ENCODE measurements at regions not wholly inside any gene's neighbourhood (a gene's known extent, or its start where the extent isn't known, plus 50 kb on each side); places are given as distances from the start of the nearest gene placed in this dataset.
"Not testable (repeated sequence)": the region's sequence is repeated elsewhere in the genome, so short reads cannot be mapped to it uniquely, and the experiment has no call there.

DNA sequence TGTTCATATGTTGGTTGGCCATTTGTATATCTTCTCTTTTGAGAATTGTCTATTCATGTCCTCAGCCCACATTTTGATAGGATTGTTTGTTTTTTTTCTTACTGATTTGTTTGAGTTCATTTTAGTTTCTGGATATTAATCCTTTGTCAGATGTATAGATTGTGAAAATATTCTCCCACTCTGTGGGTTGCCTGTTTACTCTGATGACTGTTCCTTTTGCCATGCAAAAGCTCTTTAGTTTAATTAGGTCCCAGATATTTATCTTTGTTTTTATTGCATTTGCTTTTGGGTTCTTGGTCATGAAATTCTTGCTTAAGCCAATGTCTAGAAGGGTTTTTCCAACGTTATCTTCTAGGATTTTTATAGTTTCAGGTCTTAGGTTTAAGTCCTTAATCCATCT lies 740.7 kb upstream of the FAT3 start:
- H3K4me3 ChIP-seq (ENCODE audit: low read length in 3 of 3); H3K9ac ChIP-seq (ENCODE audit: low read depth in 1 of 3, low read length in 3 of 3); H3K27ac ChIP-seq (ENCODE audit: low read depth, low read length); H3K9me3 ChIP-seq (ENCODE audit: control insufficient read depth in 3 of 3, low read length in 3 of 3); H3K27me3 ChIP-seq (ENCODE audit: control insufficient read depth in 3 of 3, insufficient read depth in 3 of 3, low read length in 3 of 3); H3K36me3 ChIP-seq (ENCODE audit: control insufficient read depth in 3 of 3, insufficient read depth in 3 of 3, low read length in 3 of 3); H3K4me1 ChIP-seq (ENCODE audit: control insufficient read depth in 3 of 3, insufficient read depth in 3 of 3, low read length in 3 of 3): not testable (repeated sequence)

DNA sequence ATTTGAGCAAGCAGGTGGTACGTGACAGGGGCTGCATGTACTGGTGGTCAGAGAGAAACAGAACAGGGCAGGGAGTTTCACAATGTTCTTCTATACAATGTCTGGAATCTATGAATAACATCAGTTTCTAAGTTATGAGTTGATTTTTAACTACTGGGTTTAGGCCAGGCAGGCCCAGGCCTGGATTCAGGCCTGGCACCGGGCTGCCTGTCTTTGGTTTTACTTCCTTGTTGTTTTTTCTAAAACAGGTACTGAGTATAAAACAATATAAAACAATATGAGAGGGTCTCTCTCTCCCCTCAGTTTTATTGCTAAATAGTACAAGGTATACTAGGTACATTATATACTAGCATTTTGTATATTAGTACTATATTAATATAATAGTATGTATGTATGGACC lies 742.7 kb upstream of the FAT3 start:
- not testable (repeated sequence) for H3K4me3 ChIP-seq (ENCODE audit: low read length in 3 of 3); H3K9ac ChIP-seq (ENCODE audit: low read depth in 1 of 3, low read length in 3 of 3); H3K36me3 ChIP-seq (ENCODE audit: control insufficient read depth in 3 of 3, insufficient read depth in 3 of 3, low read length in 3 of 3); H3K9me3 ChIP-seq (ENCODE audit: control insufficient read depth in 3 of 3, low read length in 3 of 3); H3K27me3 ChIP-seq (ENCODE audit: control insufficient read depth in 3 of 3, insufficient read depth in 3 of 3, low read length in 3 of 3); H3K27ac ChIP-seq (ENCODE audit: low read depth, low read length); H3K4me1 ChIP-seq (ENCODE audit: control insufficient read depth in 3 of 3, insufficient read depth in 3 of 3, low read length in 3 of 3)

DNA sequence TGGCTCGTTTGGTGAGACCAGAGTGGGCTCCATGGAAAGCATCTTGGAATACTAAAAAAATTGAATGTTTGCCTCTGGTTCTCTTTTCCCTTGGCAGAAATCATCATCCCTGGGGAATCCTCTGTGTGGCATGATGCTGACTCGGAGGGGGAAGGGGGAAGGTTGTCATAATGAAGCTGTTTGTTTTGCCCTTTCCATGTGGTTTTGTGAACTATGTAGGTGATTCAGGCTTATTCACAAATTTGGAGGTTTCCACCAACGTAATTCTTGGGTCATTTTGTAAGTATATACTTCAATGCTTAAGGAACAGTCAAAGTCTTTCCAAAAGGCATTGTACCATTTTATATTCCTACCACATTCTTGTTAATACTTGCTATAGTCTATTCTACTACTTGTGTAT lies 754.0 kb upstream of the FAT3 start:
- Histone ChIP-seq H3K9me3 (ENCODE audit: control insufficient read depth in 3 of 3, low read length in 3 of 3) (no peaks in the 10 kb centered on the region), H3K4me1 (ENCODE audit: control insufficient read depth in 3 of 3, insufficient read depth in 3 of 3, low read length in 3 of 3) (no peaks in the 10 kb centered on the region), H3K4me3 (ENCODE audit: low read length in 3 of 3) (no peak overlapping the region), H3K27me3 (ENCODE audit: control insufficient read depth in 3 of 3, insufficient read depth in 3 of 3, low read length in 3 of 3) (no peaks in the 10 kb centered on the region), H3K9ac (ENCODE audit: low read depth in 1 of 3, low read length in 3 of 3) (no peak overlapping the region), H3K36me3 (ENCODE audit: control insufficient read depth in 3 of 3, insufficient read depth in 3 of 3, low read length in 3 of 3) (no peaks in the 10 kb centered on the region), H3K27ac (ENCODE audit: low read depth, low read length) (no peak overlapping the region)

DNA sequence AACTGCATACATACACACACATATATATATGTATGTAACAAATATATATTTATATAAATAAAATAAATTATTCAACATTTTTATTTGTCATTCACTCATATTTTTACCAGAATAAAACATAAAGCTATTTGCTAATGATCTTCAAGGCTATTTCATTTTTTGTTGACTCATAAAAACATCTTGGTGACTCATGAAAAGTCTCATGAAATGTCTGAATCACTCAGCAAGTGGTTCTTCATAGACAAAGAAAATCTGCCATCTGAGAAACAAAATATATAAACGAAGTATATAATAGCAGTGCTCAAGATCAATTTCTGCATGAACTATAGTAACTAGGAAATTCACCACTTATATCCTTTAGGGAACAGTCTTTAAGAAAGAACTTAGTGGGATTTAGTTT lies 764.8 kb upstream of the FAT3 start:
- Histone ChIP-seq H3K4me3 (ENCODE audit: low read length in 3 of 3) (no peak overlapping the region), H3K27ac (ENCODE audit: low read depth, low read length) (no peak overlapping the region), H3K36me3 (ENCODE audit: control insufficient read depth in 3 of 3, insufficient read depth in 3 of 3, low read length in 3 of 3) (no peaks in the 10 kb centered on the region), H3K4me1 (ENCODE audit: control insufficient read depth in 3 of 3, insufficient read depth in 3 of 3, low read length in 3 of 3) (no peaks in the 10 kb centered on the region), H3K27me3 (ENCODE audit: control insufficient read depth in 3 of 3, insufficient read depth in 3 of 3, low read length in 3 of 3) (no peaks in the 10 kb centered on the region), H3K9me3 (ENCODE audit: control insufficient read depth in 3 of 3, low read length in 3 of 3) (no peaks in the 10 kb centered on the region), H3K9ac (ENCODE audit: low read depth in 1 of 3, low read length in 3 of 3) (no peak overlapping the region)

DNA sequence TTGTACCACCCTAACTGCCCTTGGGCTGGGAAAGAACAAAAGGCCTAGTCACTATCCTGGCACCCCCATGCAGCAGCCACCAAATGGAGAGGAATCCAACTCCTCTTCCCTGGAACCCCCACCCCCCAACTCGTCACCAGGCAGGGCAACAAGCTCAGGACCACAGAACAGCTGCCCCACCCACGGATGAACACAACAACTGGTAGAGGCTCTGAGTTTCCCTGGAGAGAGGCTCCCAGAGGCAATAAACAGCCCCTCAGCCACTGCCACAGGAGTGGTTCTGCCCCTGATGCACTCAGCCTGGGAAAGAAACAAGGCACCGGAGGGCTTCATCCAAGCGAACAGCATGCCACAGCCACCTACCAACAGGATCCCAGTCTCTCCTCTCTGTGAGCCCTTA lies 778.4 kb upstream of the FAT3 start:
- Histone ChIP-seq H3K9me3 (ENCODE audit: control insufficient read depth in 3 of 3, low read length in 3 of 3) (no peaks in the 10 kb centered on the region), H3K4me1 (ENCODE audit: control insufficient read depth in 3 of 3, insufficient read depth in 3 of 3, low read length in 3 of 3) (no peaks in the 10 kb centered on the region), H3K9ac (ENCODE audit: low read depth in 1 of 3, low read length in 3 of 3) (no peak overlapping the region), H3K4me3 (ENCODE audit: low read length in 3 of 3) (no peak overlapping the region), H3K36me3 (ENCODE audit: control insufficient read depth in 3 of 3, insufficient read depth in 3 of 3, low read length in 3 of 3) (no peaks in the 10 kb centered on the region), H3K27ac (ENCODE audit: low read depth, low read length) (no peak overlapping the region), H3K27me3 (ENCODE audit: control insufficient read depth in 3 of 3, insufficient read depth in 3 of 3, low read length in 3 of 3) (no peaks in the 10 kb centered on the region)

DNA sequence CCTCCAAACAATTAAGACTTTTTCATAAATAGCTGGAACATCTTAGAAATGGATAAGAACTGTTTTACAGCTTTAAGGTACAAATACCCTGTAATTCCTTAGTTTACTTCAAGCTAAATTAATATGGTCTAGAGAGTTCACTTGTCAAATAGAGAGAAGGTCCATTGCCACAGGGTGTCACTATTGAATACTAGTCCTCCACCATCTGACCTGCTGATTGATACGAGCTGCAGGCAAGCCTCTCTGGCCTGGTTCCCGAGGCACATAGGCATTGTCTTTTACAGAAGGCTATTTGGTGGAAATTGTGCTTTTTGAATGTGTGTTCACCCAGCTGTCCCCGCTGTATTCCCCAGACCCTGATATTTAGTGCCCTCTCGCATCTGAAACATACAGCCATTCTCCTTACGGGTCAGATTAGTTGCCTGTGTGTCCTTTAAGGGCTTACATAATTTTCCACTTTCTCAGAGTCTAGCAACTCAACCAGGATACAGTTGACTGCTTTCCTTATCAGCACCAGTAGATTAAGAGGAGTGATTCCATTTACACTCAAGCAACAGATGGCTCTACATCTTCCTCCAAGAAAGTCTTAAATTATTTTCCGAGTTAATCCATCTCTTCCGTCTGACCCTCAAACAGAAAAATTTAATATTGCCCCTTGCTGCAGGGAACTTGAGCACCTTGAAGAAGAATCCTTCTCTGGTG lies 788.8 kb upstream of the FAT3 start:
- no peaks in the 10 kb centered on the region for H3K4me1 ChIP-seq (ENCODE audit: control insufficient read depth in 3 of 3, insufficient read depth in 3 of 3, low read length in 3 of 3)
- no peak overlapping the region for H3K4me3 ChIP-seq (ENCODE audit: low read length in 3 of 3)
- no peaks in the 10 kb centered on the region for H3K36me3 ChIP-seq (ENCODE audit: control insufficient read depth in 3 of 3, insufficient read depth in 3 of 3, low read length in 3 of 3)
- no peak overlapping the region for H3K27ac ChIP-seq (ENCODE audit: low read depth, low read length)
- H3K9ac ChIP-seq (ENCODE audit: low read depth in 1 of 3, low read length in 3 of 3) = no peak overlapping the region
- no peaks in the 10 kb centered on the region for H3K27me3 ChIP-seq (ENCODE audit: control insufficient read depth in 3 of 3, insufficient read depth in 3 of 3, low read length in 3 of 3)
- H3K9me3 ChIP-seq (ENCODE audit: control insufficient read depth in 3 of 3, low read length in 3 of 3) = peaks cover 0 to 2% (median 0%) of the 10 kb centered on the region in 3 donors

DNA sequence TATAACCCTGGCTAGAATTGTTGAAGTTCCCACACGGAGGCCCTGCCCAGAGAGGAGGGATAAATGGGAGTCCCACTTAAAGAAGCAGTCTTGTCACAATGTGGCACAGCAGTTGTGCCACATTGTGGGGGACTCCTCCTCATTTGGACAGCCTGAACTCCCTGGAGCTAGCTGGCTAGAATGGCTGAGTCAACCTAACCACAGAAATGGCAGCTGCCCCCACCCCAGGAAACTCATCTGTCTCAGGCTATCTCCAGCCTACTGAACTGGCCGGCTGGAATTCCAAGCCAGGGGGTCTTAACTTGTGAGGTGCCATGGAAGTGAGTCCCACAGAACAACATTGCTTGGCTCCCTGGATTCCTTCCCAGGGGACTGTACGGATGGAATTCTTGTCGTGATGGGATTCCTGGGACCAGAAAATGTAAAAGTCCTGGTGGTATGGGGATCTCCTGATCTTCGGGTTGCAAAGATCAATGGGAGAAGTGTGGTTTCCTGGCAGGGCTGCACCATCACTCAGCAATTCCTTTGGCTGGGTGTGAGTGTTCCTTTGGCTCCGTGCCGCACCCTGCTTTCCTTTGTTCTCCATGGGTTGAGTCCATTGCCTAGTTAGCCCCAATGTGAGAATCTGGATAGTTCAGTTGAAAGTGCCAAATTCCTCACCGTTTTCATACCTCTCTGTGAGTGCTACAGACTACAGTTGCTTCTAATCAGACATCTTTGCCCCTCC lies 791.2 kb upstream of the FAT3 start:
- no peaks in the 10 kb centered on the region for H3K4me1 ChIP-seq (ENCODE audit: control insufficient read depth in 3 of 3, insufficient read depth in 3 of 3, low read length in 3 of 3)
- no peak overlapping the region for H3K4me3 ChIP-seq (ENCODE audit: low read length in 3 of 3)
- H3K36me3 ChIP-seq (ENCODE audit: control insufficient read depth in 3 of 3, insufficient read depth in 3 of 3, low read length in 3 of 3) = no peaks in the 10 kb centered on the region
- H3K9ac ChIP-seq (ENCODE audit: low read depth in 1 of 3, low read length in 3 of 3) = no peak overlapping the region
- H3K9me3 ChIP-seq (ENCODE audit: control insufficient read depth in 3 of 3, low read length in 3 of 3) = peaks cover 0 to 2% (median 0%) of the 10 kb centered on the region in 3 donors
- no peaks in the 10 kb centered on the region for H3K27me3 ChIP-seq (ENCODE audit: control insufficient read depth in 3 of 3, insufficient read depth in 3 of 3, low read length in 3 of 3)
- H3K27ac ChIP-seq (ENCODE audit: low read depth, low read length) = no peak overlapping the region

DNA sequence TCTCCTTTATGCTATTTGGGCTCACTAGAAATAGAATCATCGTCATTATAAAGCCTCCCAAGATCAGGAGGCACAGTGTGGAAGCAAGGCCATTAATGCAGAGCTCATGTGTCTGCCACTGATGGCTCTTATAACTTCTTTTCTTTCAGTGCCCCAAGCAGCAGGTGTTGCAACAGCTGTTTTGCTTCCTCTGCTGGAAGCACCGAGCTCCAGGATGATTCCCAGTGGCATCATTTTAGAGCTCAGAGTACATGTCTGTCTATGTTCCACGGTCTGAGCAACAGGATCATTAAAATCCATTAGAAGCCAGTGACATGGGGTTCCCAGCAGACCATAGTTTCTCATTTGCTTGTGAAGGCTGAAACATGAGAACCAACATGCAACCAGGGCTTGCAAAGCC lies 803.0 kb upstream of the FAT3 start:
- Histone ChIP-seq H3K4me3 (ENCODE audit: low read length in 3 of 3) (no peak overlapping the region), H3K27me3 (ENCODE audit: control insufficient read depth in 3 of 3, insufficient read depth in 3 of 3, low read length in 3 of 3) (no peaks in the 10 kb centered on the region), H3K36me3 (ENCODE audit: control insufficient read depth in 3 of 3, insufficient read depth in 3 of 3, low read length in 3 of 3) (no peaks in the 10 kb centered on the region), H3K27ac (ENCODE audit: low read depth, low read length) (no peak overlapping the region), H3K9ac (ENCODE audit: low read depth in 1 of 3, low read length in 3 of 3) (no peak overlapping the region), H3K9me3 (ENCODE audit: control insufficient read depth in 3 of 3, low read length in 3 of 3) (no peaks in the 10 kb centered on the region), H3K4me1 (ENCODE audit: control insufficient read depth in 3 of 3, insufficient read depth in 3 of 3, low read length in 3 of 3) (no peaks in the 10 kb centered on the region)

DNA sequence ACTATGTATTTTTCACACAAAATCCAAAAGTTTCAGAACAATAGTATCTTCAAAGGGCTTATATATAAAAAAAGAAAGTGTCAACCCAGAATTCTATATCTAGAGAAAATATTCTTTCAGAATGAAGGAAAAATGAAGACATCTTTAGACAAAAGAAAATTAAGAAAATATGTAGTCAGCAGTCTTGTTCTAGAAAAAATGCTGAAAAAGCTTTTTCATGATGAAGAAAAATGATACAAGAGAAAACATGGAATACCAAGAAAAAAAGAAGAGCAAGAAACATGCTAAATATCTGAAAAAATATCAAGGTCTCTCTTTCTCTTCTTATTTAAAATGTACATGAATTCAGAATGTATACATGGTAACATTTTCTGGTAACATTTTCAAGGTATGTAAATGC lies 816.8 kb upstream of the FAT3 start:
- Histone ChIP-seq H3K27me3 (ENCODE audit: control insufficient read depth in 3 of 3, insufficient read depth in 3 of 3, low read length in 3 of 3) (no peaks in the 10 kb centered on the region), H3K9ac (ENCODE audit: low read depth in 1 of 3, low read length in 3 of 3) (no peak overlapping the region), H3K4me1 (ENCODE audit: control insufficient read depth in 3 of 3, insufficient read depth in 3 of 3, low read length in 3 of 3) (no peaks in the 10 kb centered on the region), H3K4me3 (ENCODE audit: low read length in 3 of 3) (no peak overlapping the region), H3K27ac (ENCODE audit: low read depth, low read length) (no peak overlapping the region), H3K36me3 (ENCODE audit: control insufficient read depth in 3 of 3, insufficient read depth in 3 of 3, low read length in 3 of 3) (no peaks in the 10 kb centered on the region), H3K9me3 (ENCODE audit: control insufficient read depth in 3 of 3, low read length in 3 of 3) (no peaks in the 10 kb centered on the region)

DNA sequence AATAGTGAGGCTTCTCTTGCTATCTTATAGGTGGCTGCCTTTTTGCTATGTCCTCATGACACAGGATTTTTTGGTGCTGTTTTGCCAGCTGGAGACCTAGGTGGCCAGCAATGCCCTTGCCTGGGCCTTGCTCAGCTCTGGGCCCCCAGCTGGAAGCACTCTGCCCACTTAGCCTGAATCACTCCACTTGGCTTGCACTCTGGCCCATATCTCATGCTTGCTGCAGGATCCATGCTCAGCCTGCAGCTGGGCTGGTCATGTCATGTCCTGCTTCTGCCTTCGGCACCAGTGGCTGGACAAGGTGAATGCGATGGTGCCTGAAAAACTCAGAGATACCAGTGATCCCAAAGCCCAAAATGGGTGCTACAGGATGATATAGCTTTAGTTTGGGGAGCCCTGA lies 818.6 kb upstream of the FAT3 start:
- Histone ChIP-seq H3K4me1 (ENCODE audit: control insufficient read depth in 3 of 3, insufficient read depth in 3 of 3, low read length in 3 of 3) (no peaks in the 10 kb centered on the region), H3K27me3 (ENCODE audit: control insufficient read depth in 3 of 3, insufficient read depth in 3 of 3, low read length in 3 of 3) (no peaks in the 10 kb centered on the region), H3K9ac (ENCODE audit: low read depth in 1 of 3, low read length in 3 of 3) (no peak overlapping the region), H3K9me3 (ENCODE audit: control insufficient read depth in 3 of 3, low read length in 3 of 3) (no peaks in the 10 kb centered on the region), H3K36me3 (ENCODE audit: control insufficient read depth in 3 of 3, insufficient read depth in 3 of 3, low read length in 3 of 3) (no peaks in the 10 kb centered on the region), H3K27ac (ENCODE audit: low read depth, low read length) (no peak overlapping the region), H3K4me3 (ENCODE audit: low read length in 3 of 3) (no peak overlapping the region)

Data from skeletal muscle tissue (tissue), 3 donors.